ENCODE measurements at regions not wholly inside any gene's neighbourhood (a gene's known extent, or its start where the extent isn't known, plus 50 kb on each side); places are given as distances from the start of the nearest gene placed in this dataset.
A peak's percentile ranks its signal among the peaks of the same experiment; 100 is the strongest.

- no peak for TF ChIP-seq CUX1 (IDR thresholded peaks at IDR 0.05; ENCODE audit: insufficient replicate concordance, low read depth, low read length)
- no peak for TF ChIP-seq ZBED1 (IDR thresholded peaks at IDR 0.05; ENCODE audit: borderline replicate concordance)
- TF ChIP-seq E4F1 (IDR thresholded peaks at IDR 0.05; ENCODE audit: borderline replicate concordance, partially characterized antibody), result no peak
- no peak for TF ChIP-seq E2F8 (IDR thresholded peaks at IDR 0.05; ENCODE audit: low read depth, partially characterized antibody)
- TF ChIP-seq CBX5 (IDR thresholded peaks at IDR 0.05; ENCODE audit: low read depth), result 0 out of 2 replicates have a peak, but pooled peaks have one; percentile 61
- TF ChIP-seq SPI1 (IDR thresholded peaks at IDR 0.05; ENCODE audit: borderline replicate concordance, insufficient read depth, low read depth, low read length), result peak; percentile 89; the same call in 1 of the 2 replicates
- TF ChIP-seq PRDM15 (CRISPR knock-in tag; IDR thresholded peaks at IDR 0.05), result no peak
- no peak for TF ChIP-seq CREB1 (IDR thresholded peaks at IDR 0.05; ENCODE audit: low read depth)
- no peak for TF ChIP-seq ZNF384 (IDR thresholded peaks at IDR 0.05; ENCODE audit: borderline replicate concordance, low read depth, low read length)
- no peak for TF ChIP-seq NR2C2 (IDR thresholded peaks at IDR 0.05; ENCODE audit: borderline replicate concordance, control insufficient read depth, insufficient read length, low read depth)
- TF ChIP-seq POU2F2 (IDR thresholded peaks at IDR 0.05; ENCODE audit: borderline replicate concordance, low read depth, low read length), result peak; percentile 16; the same call in 1 of the 3 replicates
- no peak for TF ChIP-seq ZNF207 (IDR thresholded peaks at IDR 0.05; ENCODE audit: borderline replicate concordance)
- no peak for TF ChIP-seq MAX (IDR thresholded peaks at IDR 0.05; ENCODE audit: low read depth, low read length)
Measured at GRCh38 chr4:159051245-159052071, 51.4 kb upstream of the RAPGEF2 start (continued).
